Right ventricle myocardium superior (tissue), 1 donor: ENCODE measurements at regions not wholly inside any gene's neighbourhood (a gene's known extent, or its start where the extent isn't known, plus 50 kb on each side); places are given as distances from the start of the nearest gene placed in this dataset.
"Not testable (repeated sequence)": the region's sequence is repeated elsewhere in the genome, so short reads cannot be mapped to it uniquely, and the experiment has no call there.

Experiments used
- ATAC-seq: fragments of 200-7000 bp; cut with Tn5 transposase; one replicate; pipeline ENCODE4 v1.9.1; 2020; ENCODE audit warnings: mild to moderate bottlenecking; ENCODE audit not compliant: poor library complexity
- DNase-seq: peaks from one replicate; pipeline ENCODE4 v3.0.0-alpha.2; 2020
- intact Hi-C: fragments of 100-400 bp; cut with DNase I; formaldehyde crosslinking; loops from one replicate; pipeline ENCODE4 v1.11.2; 2022
- donor health status: DM: no; HTN: yes; CAD: no; lungs with severe emphysema.

- DNase-seq (no peak), ATAC-seq (no peak)
- intact Hi-C loops, result no loop called here
Measured at GRCh38 chr7:116364469-116364868, 135.1 kb upstream of the CAV2 start.

- intact Hi-C loops, result no loop called here
- ATAC-seq (no peak), DNase-seq (no peak)
Measured at GRCh38 chr7:116365797-116366196, 133.7 kb upstream of the CAV2 start.

GRCh38 chr7:116367171-116367813 lies 132.2 kb upstream of the CAV2 start:
- intact Hi-C loops, result no loop called here
- no peak for DNase-seq
- no peak for ATAC-seq

- intact Hi-C loops, result no loop called here
- no peak for ATAC-seq
- DNase-seq, result no peak
Measured at GRCh38 chr7:116368965-116369364, 130.6 kb upstream of the CAV2 start.

- intact Hi-C loops, result not testable (repeated sequence)
Measured at GRCh38 chr7:116371536-116371935, 128.0 kb upstream of the CAV2 start.

GRCh38 chr7:116373229-116373628 lies 126.3 kb upstream of the CAV2 start:
- DNase-seq, intact Hi-C loops, ATAC-seq: not testable (repeated sequence)

More at GRCh38 chr7:116371536-116371935, 128.0 kb upstream of the CAV2 start:
- not testable (repeated sequence) for DNase-seq, ATAC-seq

GRCh38 chr7:116377721-116378120 lies 121.8 kb upstream of the CAV2 start:
- no peak for ATAC-seq
- intact Hi-C loops, result no loop called here
- DNase-seq, result no peak

- intact Hi-C loops, result no loop called here
- DNase-seq, result no peak
- ATAC-seq, result peak; percentile 87
Measured at GRCh38 chr7:116380025-116380424, 119.5 kb upstream of the CAV2 start.

- DNase-seq (no peak), ATAC-seq (no peak)
- intact Hi-C loops, result no loop called here
Measured at GRCh38 chr7:116382375-116382774, 117.2 kb upstream of the CAV2 start.

- intact Hi-C loops, result no loop called here
- ATAC-seq (no peak), DNase-seq (no peak)
Measured at GRCh38 chr7:116384936-116385635, 114.5 kb upstream of the CAV2 start.

- intact Hi-C loops, result no loop called here
- DNase-seq (no peak), ATAC-seq (no peak)
Measured at GRCh38 chr7:116386674-116387073, 112.9 kb upstream of the CAV2 start.

GRCh38 chr7:116390363-116390762 lies 109.2 kb upstream of the CAV2 start:
- intact Hi-C loops, result no loop called here
- ATAC-seq, result no peak

GRCh38 chr7:116392806-116393205 lies 106.7 kb upstream of the CAV2 start:
- intact Hi-C loops, result no loop called here
- no peak for DNase-seq
- ATAC-seq, result no peak

More at GRCh38 chr7:116390363-116390762, 109.2 kb upstream of the CAV2 start:
- no peak for DNase-seq

- intact Hi-C loops, result no loop called here
- ATAC-seq, result peak; percentile 68
Measured at GRCh38 chr7:116393654-116394053, 105.9 kb upstream of the CAV2 start.

GRCh38 chr7:116394106-116394505 lies 105.4 kb upstream of the CAV2 start:
- ATAC-seq (no peak), DNase-seq (no peak)
- intact Hi-C loops, result no loop called here

More at GRCh38 chr7:116393654-116394053, 105.9 kb upstream of the CAV2 start:
- peak; percentile 49 for DNase-seq

GRCh38 chr7:116395141-116395791 lies 104.3 kb upstream of the CAV2 start:
- no peak for ATAC-seq
- DNase-seq, result no peak
- intact Hi-C loops, result no loop called here

- ATAC-seq (no peak), DNase-seq (peak; percentile 26)
- intact Hi-C loops, result no loop called here
Measured at GRCh38 chr7:116398672-116399071, 100.9 kb upstream of the CAV2 start.

GRCh38 chr7:116399819-116400218 lies 99.7 kb upstream of the CAV2 start:
- ATAC-seq (no peak), DNase-seq (no peak)
- intact Hi-C loops, result no loop called here

- no peak for ATAC-seq
- intact Hi-C loops, result no loop called here
Measured at GRCh38 chr7:116400522-116400921, 99.0 kb upstream of the CAV2 start.

GRCh38 chr7:116401711-116402110 lies 97.8 kb upstream of the CAV2 start:
- ATAC-seq, result no peak
- DNase-seq, result no peak
- intact Hi-C loops, result no loop called here

More at GRCh38 chr7:116400522-116400921, 99.0 kb upstream of the CAV2 start:
- no peak for DNase-seq
